DND-41 (cell line): ENCODE measurements at regions not wholly inside any gene's neighbourhood (a gene's known extent, or its start where the extent isn't known, plus 50 kb on each side); places are given as distances from the start of the nearest gene placed in this dataset.

Experiments
- ATAC-seq: fragments of 200-7000 bp; cut with Tn5 transposase; 3 replicates; pipeline ENCODE4 v1.9.1; 2021; ENCODE audit warnings: low read depth; ENCODE audit not compliant: insufficient read depth
- DNase-seq: peaks from one replicate; pipeline ENCODE4 v3.0.0-alpha.2; 2020
- H2AFZ ChIP-seq: 2 replicates; pipeline ENCODE4 v1.6.0; 2012; ENCODE audit warnings: low read depth, low read length
- H3K27ac ChIP-seq: 2 replicates; pipeline ENCODE4 v1.5.1; 2012; ENCODE audit warnings: low read length, inconsistent platforms
- H3K27me3 ChIP-seq: fragments of 200-600 bp; sonication (generic); 2 replicates; pipeline ENCODE4 v1.6.0; 2012; ENCODE audit warnings: low read length, mild to moderate bottlenecking, inconsistent platforms; ENCODE audit not compliant: insufficient read depth, poor library complexity
- H3K36me3 ChIP-seq: 2 replicates; pipeline ENCODE4 v1.5.1; 2012; ENCODE audit warnings: low read length, inconsistent platforms; ENCODE audit not compliant: insufficient read depth
- H3K4me1 ChIP-seq: 2 replicates; pipeline ENCODE4 v1.5.1; 2012; ENCODE audit warnings: mild to moderate bottlenecking, low read length; ENCODE audit not compliant: insufficient read depth
- H3K4me2 ChIP-seq: 2 replicates; pipeline ENCODE4 v1.6.0; 2012; ENCODE audit warnings: mild to moderate bottlenecking, moderate library complexity, low read length, inconsistent platforms; ENCODE audit not compliant: insufficient read depth
- H3K4me3 ChIP-seq, 2 experiments: fragments of 200-600 bp in 1 of 2; shearing (Covaris generic) in 1 of 2; 2 replicates each; pipeline ENCODE4 v1.5.1; 2012 to 2016; ENCODE audit warnings: inconsistent platforms in 2 of 2, low read length in 2 of 2, mild to moderate bottlenecking in 2 of 2, low read depth in 1 of 2, moderate library complexity in 1 of 2
- H3K79me2 ChIP-seq: 2 replicates; pipeline ENCODE4 v1.6.0; 2012; ENCODE audit warnings: low read length, inconsistent platforms; ENCODE audit not compliant: insufficient read depth
- H3K9ac ChIP-seq: 2 replicates; pipeline ENCODE4 v1.6.0; 2012; ENCODE audit warnings: low read depth, mild to moderate bottlenecking, inconsistent platforms, low read length, moderate library complexity
- H3K9me3 ChIP-seq: 2 replicates; pipeline ENCODE4 v1.5.1; 2012; ENCODE audit warnings: low read length, moderate library complexity, mild to moderate bottlenecking, inconsistent platforms; ENCODE audit not compliant: insufficient read depth, severe bottlenecking
- H4K20me1 ChIP-seq: 2 replicates; pipeline ENCODE4 v1.6.0; 2012; ENCODE audit warnings: low read length; ENCODE audit not compliant: insufficient read depth
- EZH2 ChIP-seq: IDR thresholded peaks from 3 replicates; pipeline ENCODE4 v1.6.1; 2012; ENCODE audit warnings: borderline replicate concordance, low read depth, mild to moderate bottlenecking, moderate library complexity, low read length, inconsistent platforms; ENCODE audit not compliant: severe bottlenecking
- TF ChIP-seq, protein P1 (sequence below): IDR thresholded peaks from 2 replicates; pipeline ENCODE4 v1.5.1; 2012; ENCODE audit warnings: borderline replicate concordance, low read length, moderate library complexity, mild to moderate bottlenecking; ENCODE audit not compliant: poor library complexity, severe bottlenecking; ENCODE audit errors: extremely low read depth

DNA sequence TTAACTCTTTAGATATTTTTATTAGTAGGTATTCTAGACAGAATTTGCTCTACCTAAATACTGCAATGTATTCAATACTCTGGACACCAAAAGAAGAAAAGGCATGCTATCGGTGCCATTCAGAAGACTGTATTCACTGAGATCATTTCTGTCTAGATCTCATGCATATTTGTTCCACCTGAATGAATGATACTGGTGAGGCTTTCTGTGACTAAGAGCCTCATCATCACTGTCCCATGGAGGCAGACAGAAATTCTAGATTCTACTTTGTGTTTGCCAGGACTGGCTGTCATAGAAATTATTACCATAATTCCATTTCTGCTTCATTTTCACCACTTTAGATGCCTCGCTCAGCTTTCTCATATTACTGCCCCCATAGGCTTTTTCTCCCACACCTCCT is 340.7 kb downstream of the MBD2 start:
- Histone ChIP-seq H3K4me3 (no peak overlapping the region), H3K79me2 (no peaks in the 10 kb centered on the region), H3K4me1 (no peaks in the 10 kb centered on the region), H3K4me2 (no peak overlapping the region), H2AFZ (no peak overlapping the region), H3K9me3 (no peaks in the 10 kb centered on the region), H3K27me3 (no peaks in the 10 kb centered on the region), H3K9ac (no peak overlapping the region), H3K36me3 (no peaks in the 10 kb centered on the region), H4K20me1 (no peaks in the 10 kb centered on the region), H3K27ac (no peak overlapping the region)
- ATAC-seq: no peak
- no peak for DNase-seq
- TF ChIP-seq, protein P1, sequence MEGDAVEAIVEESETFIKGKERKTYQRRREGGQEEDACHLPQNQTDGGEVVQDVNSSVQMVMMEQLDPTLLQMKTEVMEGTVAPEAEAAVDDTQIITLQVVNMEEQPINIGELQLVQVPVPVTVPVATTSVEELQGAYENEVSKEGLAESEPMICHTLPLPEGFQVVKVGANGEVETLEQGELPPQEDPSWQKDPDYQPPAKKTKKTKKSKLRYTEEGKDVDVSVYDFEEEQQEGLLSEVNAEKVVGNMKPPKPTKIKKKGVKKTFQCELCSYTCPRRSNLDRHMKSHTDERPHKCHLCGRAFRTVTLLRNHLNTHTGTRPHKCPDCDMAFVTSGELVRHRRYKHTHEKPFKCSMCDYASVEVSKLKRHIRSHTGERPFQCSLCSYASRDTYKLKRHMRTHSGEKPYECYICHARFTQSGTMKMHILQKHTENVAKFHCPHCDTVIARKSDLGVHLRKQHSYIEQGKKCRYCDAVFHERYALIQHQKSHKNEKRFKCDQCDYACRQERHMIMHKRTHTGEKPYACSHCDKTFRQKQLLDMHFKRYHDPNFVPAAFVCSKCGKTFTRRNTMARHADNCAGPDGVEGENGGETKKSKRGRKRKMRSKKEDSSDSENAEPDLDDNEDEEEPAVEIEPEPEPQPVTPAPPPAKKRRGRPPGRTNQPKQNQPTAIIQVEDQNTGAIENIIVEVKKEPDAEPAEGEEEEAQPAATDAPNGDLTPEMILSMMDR: no peak
- no peak for TF ChIP-seq EZH2

DNA sequence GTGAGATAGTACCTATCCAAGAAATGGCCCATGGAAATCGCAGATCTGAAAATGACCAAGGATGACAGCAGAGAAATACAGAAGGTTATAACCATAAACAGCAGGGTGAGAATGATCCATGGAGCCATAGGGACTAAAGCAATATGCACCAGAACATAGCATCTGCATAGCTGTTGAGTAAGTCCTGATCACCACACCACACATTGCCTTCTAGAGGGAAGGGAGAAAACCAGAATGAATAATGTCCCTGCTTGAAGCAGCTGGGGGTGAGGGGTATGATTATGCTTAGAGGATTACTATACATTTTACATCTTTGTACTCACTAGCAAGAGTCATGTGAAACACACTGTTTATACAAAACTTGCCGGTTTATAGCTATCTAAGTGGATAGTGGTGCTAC is 350.4 kb downstream of the MBD2 start:
- ATAC-seq (no peak), DNase-seq (no peak)
- Histone ChIP-seq H3K4me2 (no peak overlapping the region), H3K27me3 (no peaks in the 10 kb centered on the region), H3K4me1 (no peaks in the 10 kb centered on the region), H3K4me3 (no peak overlapping the region), H3K9ac (no peak overlapping the region), H3K27ac (no peak overlapping the region), H2AFZ (no peak overlapping the region), H3K36me3 (no peaks in the 10 kb centered on the region), H4K20me1 (no peaks in the 10 kb centered on the region), H3K9me3 (no peaks in the 10 kb centered on the region), H3K79me2 (no peaks in the 10 kb centered on the region)
- TF ChIP-seq, protein P1: no peak
- TF ChIP-seq EZH2: no peak

DNA sequence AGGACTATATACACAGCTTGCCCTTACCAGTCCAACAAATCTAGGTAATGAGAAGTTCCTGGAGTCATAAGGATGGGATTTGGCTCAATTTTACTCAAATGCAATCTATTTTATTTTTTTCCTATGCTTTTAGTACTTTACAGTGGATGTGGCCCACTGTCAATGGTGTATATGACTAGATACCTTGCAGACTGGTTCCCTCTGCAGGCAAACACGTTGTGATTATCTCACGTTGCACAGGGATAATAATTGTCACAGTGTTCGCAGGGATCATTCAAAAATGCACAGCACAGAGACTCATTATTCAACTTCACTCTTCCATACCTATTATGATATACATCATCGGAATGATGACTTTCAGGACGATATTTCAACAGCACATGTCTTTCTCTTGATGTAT is 359.7 kb downstream of the MBD2 start:
- no peak for TF ChIP-seq EZH2
- TF ChIP-seq, protein P1: no peak
- DNase-seq (no peak), ATAC-seq (no peak)
- Histone ChIP-seq H3K4me1 (no peaks in the 10 kb centered on the region), H3K4me3 (no peak overlapping the region), H4K20me1 (no peaks in the 10 kb centered on the region), H3K4me2 (no peak overlapping the region), H3K36me3 (no peaks in the 10 kb centered on the region), H3K9ac (no peak overlapping the region), H3K79me2 (no peaks in the 10 kb centered on the region), H2AFZ (no peak overlapping the region), H3K27me3 (no peaks in the 10 kb centered on the region), H3K9me3 (no peaks in the 10 kb centered on the region), H3K27ac (no peak overlapping the region)

DNA sequence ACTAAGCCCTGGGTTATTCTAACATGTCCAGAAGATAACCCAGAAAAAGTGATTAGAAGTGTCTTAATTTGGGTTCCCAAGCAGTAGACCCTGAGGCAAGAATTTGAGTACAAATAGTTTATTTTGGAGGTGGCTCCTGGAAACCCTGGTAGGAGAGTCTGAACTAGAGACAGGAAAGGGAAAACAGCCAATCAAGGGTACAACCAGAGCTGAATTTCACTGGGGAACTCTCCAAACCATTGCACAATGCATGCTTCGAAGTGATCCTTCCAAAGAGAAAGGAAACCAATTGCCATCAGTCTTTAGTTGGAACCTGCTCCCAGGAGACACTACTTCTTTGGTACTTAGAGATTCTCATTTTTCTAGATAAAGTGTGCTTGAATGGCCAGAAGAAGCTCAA is 361.5 kb downstream of the MBD2 start:
- Histone ChIP-seq H3K4me1 (no peaks in the 10 kb centered on the region), H3K27me3 (no peaks in the 10 kb centered on the region), H3K36me3 (no peaks in the 10 kb centered on the region), H3K9ac (no peak overlapping the region), H3K4me2 (no peak overlapping the region), H3K27ac (no peak overlapping the region), H4K20me1 (no peaks in the 10 kb centered on the region), H3K79me2 (no peaks in the 10 kb centered on the region), H3K9me3 (no peaks in the 10 kb centered on the region), H3K4me3 (no peak overlapping the region), H2AFZ (no peak overlapping the region)
- TF ChIP-seq, protein P1: no peak
- TF ChIP-seq EZH2: no peak
- DNase-seq (no peak), ATAC-seq (no peak)
